ENCODE measurements at regions not wholly inside any gene's neighbourhood (a gene's known extent, or its start where the extent isn't known, plus 50 kb on each side); places are given as distances from the start of the nearest gene placed in this dataset.

DNA sequence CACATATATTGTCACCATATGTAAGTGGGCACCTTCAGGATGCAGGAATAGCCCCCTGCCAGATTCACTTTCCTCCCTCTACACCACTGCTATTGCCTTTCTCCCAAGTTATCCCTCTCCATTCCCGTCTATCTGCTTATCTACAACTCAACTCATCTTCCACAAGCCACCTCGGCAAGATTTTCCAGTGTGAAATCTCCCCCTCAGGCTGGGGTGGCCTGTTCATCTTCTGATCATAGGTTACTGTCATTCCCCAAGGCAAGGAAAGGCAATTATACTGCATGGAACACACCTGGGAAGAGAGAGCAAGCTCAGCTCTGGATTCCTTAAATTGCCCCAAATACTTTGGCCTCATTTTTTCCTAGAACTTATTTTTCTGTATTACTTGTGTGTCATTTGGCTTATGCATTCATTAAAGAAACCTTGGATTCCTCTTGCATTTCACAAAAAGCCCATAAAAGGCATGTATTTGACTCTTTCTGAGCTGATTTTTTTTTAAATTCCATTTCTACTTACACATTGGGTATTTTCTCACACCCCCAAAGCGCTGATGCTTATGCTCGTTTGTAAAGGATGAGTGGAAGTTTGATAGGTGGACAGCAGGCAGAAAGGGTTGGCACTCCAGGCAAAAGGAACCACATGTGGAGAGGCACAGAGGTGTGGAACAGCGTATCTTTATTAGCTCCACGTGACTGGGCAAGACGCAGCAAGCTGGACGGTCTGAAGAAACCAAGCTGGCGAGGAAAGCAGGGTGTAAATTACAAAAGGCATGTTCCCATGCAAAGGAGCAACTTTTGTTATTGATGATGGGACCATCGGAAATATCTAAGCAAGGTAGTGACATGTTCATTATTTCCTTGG lies 169.7 kb upstream of the RAB4A start:
- TF ChIP-seq, protein P1, sequence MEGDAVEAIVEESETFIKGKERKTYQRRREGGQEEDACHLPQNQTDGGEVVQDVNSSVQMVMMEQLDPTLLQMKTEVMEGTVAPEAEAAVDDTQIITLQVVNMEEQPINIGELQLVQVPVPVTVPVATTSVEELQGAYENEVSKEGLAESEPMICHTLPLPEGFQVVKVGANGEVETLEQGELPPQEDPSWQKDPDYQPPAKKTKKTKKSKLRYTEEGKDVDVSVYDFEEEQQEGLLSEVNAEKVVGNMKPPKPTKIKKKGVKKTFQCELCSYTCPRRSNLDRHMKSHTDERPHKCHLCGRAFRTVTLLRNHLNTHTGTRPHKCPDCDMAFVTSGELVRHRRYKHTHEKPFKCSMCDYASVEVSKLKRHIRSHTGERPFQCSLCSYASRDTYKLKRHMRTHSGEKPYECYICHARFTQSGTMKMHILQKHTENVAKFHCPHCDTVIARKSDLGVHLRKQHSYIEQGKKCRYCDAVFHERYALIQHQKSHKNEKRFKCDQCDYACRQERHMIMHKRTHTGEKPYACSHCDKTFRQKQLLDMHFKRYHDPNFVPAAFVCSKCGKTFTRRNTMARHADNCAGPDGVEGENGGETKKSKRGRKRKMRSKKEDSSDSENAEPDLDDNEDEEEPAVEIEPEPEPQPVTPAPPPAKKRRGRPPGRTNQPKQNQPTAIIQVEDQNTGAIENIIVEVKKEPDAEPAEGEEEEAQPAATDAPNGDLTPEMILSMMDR (IDR thresholded peaks at IDR 0.05) = no peak
- no peak for TF ChIP-seq POLR2A (IDR thresholded peaks at IDR 0.05)

All from ovary (tissue), 3 donors.